ENCODE measurements at regions not wholly inside any gene's neighbourhood (a gene's known extent, or its start where the extent isn't known, plus 50 kb on each side); places are given as distances from the start of the nearest gene placed in this dataset.

DNA sequence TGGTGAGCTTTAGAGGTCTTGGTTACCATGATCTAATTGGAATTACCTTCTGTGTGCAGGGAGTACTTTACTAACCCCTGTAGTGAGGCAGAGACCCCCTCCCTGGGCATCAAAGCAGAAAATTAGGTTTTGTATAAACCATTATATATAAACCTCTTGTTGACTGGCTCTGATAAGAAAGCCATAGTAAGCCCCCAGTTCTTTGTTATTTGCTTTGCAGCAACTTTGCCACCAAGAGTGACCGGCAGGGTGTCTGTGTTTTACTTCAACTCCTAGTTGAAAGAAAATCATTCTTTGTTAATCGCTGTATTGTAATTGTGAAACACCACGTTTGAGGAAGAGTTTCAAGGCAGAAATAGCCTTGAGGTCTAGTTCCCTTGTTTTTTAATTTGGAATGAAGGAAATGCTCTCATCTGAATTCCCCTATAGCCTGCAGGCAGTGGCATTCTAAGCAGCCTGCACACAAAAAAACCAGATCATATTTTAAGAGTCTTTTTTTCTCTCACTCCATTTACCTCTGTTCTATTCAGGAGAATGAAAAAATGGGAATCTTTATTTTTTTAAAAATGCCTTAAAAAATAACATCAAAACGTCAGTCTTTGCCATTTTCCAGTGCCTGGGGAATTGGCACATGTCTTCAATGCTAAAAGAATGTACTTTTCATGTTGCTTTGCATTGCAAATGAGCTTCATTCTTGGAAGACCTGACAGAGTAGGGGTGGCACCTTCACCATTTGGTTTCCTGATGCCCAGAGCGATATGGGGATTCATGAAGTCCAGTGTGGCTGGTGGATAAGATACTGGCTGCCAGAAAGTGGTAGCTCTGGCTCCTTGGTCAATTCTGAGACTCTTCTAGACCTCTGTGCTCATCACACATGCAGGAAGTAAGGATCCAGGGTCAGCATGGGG, 338.1 kb downstream of the SLC4A3 start:
- DNase-seq (ENCODE audit: low spot score in 2 of 2), result no peak
- Mint-ChIP-seq H3K4me3 (no peak overlapping the region), H3K4me1 (no peaks in the 10 kb centered on the region), H3K27me3 (no peaks in the 10 kb centered on the region), H3K9me3 (peaks cover 7% of the 10 kb centered on the region), H3K27ac (ENCODE audit: low read depth) (no peak overlapping the region), H3K36me3 (ENCODE audit: insufficient read depth) (no peaks in the 10 kb centered on the region)
- no peak for ATAC-seq (replicated peaks; ENCODE audit: extremely low read depth, poor library complexity, severe bottlenecking)

DNA sequence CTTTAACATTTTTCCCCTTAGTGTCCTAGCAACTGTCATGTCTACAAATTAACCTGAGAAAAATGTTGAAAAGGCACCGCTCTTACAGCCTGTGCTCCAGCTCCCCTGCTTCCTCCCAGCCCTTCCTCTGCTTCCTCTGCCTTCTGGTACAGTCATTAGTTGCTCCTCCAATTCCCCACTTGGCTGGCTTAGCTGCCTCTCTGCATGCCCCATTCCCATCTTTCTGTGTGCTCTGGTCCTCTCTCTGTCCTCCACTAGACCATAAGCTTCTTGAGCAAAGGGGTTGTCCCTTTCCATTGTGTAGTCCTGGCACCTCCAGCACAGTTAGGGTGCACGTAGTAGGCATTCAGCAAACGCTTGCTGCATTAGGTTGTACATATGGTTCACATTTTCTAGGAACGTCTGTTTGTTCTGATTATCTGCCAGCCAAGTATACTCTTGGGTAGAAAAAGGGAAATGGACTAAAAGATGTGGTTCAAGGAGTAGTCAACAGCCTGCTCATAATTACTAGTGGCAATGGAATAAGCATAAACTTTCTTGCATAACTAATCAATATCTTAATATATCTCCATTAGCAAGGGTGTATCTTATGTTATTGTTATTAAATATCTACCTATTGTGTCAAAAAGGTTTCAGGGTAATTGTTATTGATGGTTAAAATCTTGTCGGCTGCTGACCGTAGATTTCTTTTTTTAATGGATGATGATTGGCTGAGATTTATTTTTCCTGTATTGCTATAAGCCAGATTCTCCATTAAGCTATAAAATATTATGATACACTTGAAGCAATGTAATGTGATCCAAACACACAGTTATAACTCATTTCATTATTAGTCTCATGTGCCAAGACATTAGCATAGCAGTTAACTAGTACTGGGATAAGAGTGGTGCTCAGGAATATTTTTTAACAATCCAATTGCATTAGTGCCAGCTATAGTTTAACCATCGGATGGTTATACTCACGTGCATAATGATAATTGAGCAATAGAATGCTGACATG, 340.1 kb downstream of the SLC4A3 start:
- Mint-ChIP-seq H3K9me3 (peaks cover 5% of the 10 kb centered on the region), H3K27ac (ENCODE audit: low read depth) (no peak overlapping the region), H3K4me3 (no peak overlapping the region), H3K36me3 (ENCODE audit: insufficient read depth) (no peaks in the 10 kb centered on the region), H3K27me3 (no peaks in the 10 kb centered on the region), H3K4me1 (no peaks in the 10 kb centered on the region)
- ATAC-seq (replicated peaks; ENCODE audit: extremely low read depth, poor library complexity, severe bottlenecking) (no peak), DNase-seq (ENCODE audit: low spot score in 2 of 2) (no peak)

DNA sequence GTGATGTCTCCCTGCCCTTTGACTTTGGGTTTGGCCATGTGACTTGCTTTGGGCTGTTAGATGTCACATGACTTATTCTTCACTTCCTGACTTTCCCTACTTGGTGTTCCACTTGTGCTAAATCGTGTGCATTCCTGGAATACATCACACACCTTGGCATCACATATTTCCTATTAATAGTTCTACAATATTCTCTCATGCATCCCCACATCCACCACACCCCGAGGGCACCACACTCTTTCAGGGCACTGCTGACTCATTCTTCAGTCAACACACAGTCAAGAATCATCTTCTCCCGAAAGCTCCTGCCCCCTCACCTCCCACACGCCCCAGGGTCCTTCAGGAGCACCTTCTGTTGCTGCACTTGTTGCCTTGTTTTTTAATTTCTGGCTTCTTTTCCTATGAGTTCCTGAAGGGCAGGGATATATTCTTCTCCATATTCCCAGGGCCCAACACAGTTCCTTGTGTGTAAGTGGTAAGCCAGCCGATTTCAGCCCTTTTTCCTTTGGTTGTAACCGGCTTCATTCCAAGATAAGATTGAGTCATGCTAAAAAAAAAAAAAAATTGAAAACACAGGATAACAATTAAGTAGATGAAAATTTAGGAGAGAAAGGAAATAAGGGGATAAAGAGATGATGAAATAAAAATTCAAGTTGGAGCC, 341.4 kb downstream of the SLC4A3 start:
- peaks cover 5% of the 10 kb centered on the region for H3K9me3 Mint-ChIP-seq
- no peaks in the 10 kb centered on the region for H3K27me3 Mint-ChIP-seq
- ATAC-seq (replicated peaks; ENCODE audit: extremely low read depth, poor library complexity, severe bottlenecking) (no peak), DNase-seq (ENCODE audit: low spot score in 2 of 2) (no peak)
- H3K36me3 Mint-ChIP-seq (ENCODE audit: insufficient read depth), result no peaks in the 10 kb centered on the region
- no peaks in the 10 kb centered on the region for H3K4me1 Mint-ChIP-seq
- no peak overlapping the region for H3K4me3 Mint-ChIP-seq
- no peak overlapping the region for H3K27ac Mint-ChIP-seq (ENCODE audit: low read depth)

DNA sequence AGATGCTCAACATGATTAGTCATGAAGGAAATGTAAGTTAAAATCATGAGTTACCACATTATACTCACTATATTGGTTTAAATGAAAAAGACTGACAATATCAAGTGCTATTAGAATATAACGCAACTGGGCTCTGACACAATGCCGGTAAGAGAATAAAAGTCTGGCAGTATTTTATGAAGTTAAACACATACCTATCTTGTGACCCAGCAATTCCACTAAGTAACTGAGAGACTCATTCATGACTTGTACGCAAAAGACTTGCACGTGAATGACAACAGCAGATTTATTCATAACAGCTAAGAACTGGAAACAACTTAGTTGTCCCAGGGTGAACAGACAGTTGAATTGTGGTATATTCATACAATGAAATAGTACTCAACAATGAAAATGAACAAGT, 342.1 kb downstream of the SLC4A3 start:
- no peaks in the 10 kb centered on the region for H3K4me1 Mint-ChIP-seq
- no peak for ATAC-seq (replicated peaks; ENCODE audit: extremely low read depth, poor library complexity, severe bottlenecking)
- no peaks in the 10 kb centered on the region for H3K36me3 Mint-ChIP-seq (ENCODE audit: insufficient read depth)
- DNase-seq (ENCODE audit: low spot score in 2 of 2), result no peak
- no peak overlapping the region for H3K27ac Mint-ChIP-seq (ENCODE audit: low read depth)
- H3K4me3 Mint-ChIP-seq, result no peak overlapping the region
- no peaks in the 10 kb centered on the region for H3K27me3 Mint-ChIP-seq
- H3K9me3 Mint-ChIP-seq, result peaks cover 5% of the 10 kb centered on the region

DNA sequence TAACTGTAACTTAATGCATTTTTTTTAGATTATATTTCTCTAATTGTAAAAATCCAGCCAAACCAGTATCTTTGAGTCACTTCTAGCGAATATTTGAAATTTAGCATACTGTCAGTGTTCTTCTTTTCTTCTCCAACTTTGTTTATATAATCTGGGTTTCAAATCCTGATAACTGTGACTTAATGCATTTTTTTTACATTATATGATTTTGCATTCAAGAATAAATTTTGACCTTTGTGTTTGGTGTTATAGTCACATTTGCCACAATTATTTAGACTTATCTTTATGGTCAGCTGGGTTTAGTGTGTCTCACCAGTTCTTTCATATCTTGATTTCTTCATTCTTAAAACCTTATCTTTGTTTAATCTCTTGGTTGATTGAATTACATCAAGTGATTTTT, 345.7 kb downstream of the SLC4A3 start:
- no peak for DNase-seq (ENCODE audit: low spot score in 2 of 2)
- H3K4me3 Mint-ChIP-seq, result no peak overlapping the region
- H3K36me3 Mint-ChIP-seq (ENCODE audit: insufficient read depth), result no peaks in the 10 kb centered on the region
- no peak for ATAC-seq (replicated peaks; ENCODE audit: extremely low read depth, poor library complexity, severe bottlenecking)
- no peak overlapping the region for H3K27ac Mint-ChIP-seq (ENCODE audit: low read depth)
- no peaks in the 10 kb centered on the region for H3K27me3 Mint-ChIP-seq
- no peaks in the 10 kb centered on the region for H3K4me1 Mint-ChIP-seq
- H3K9me3 Mint-ChIP-seq, result peaks cover 5% of the 10 kb centered on the region

DNA sequence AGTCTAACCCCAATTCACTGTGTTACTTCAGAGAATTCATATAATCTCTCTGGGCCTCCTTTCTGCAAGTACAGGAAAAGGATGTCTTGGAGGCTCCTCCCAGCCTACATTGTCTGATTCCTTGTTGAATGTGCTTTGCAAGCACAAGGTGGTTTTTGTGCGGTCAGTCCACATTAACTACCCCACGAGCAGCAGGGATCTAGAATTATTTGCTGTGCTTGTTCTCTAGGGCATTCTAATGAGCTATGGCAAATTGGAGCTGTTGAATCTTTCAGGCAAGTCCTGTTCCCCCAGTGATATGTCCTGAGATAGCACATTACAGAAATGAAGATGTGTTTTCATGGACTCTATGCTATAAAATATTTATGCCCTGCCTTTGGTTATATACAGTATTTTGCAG, 349.4 kb downstream of the SLC4A3 start:
- DNase-seq (ENCODE audit: low spot score in 2 of 2), result no peak
- Mint-ChIP-seq H3K4me3 (no peak overlapping the region), H3K4me1 (no peaks in the 10 kb centered on the region), H3K9me3 (no peaks in the 10 kb centered on the region), H3K36me3 (ENCODE audit: insufficient read depth) (no peaks in the 10 kb centered on the region), H3K27ac (ENCODE audit: low read depth) (no peak overlapping the region), H3K27me3 (no peaks in the 10 kb centered on the region)
- no peak for ATAC-seq (replicated peaks; ENCODE audit: extremely low read depth, poor library complexity, severe bottlenecking)

DNA sequence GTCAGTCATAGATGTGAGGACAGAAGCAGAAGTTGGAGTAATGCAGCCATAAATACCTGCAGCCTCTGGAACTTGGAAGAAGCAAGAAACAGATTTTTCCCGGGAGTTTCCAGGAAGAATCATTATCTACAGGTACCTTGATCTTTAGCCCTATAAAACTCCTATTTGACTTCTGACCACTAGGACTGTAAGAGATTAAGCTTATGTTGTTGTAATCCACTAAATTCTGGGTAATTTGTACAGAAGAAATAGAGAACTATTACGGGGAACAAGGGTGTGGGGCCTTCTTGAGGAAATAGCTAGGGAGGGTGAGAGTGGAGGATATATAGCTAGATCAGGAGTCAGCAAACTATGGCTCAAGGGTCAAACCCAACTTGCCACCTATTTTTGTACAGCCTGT, 353.2 kb downstream of the SLC4A3 start:
- H3K27me3 Mint-ChIP-seq, result no peaks in the 10 kb centered on the region
- ATAC-seq (replicated peaks; ENCODE audit: extremely low read depth, poor library complexity, severe bottlenecking) (no peak), DNase-seq (ENCODE audit: low spot score in 2 of 2) (no peak)
- H3K4me3 Mint-ChIP-seq, result no peak overlapping the region
- H3K9me3 Mint-ChIP-seq, result no peaks in the 10 kb centered on the region
- no peaks in the 10 kb centered on the region for H3K36me3 Mint-ChIP-seq (ENCODE audit: insufficient read depth)
- H3K4me1 Mint-ChIP-seq, result no peaks in the 10 kb centered on the region
- no peak overlapping the region for H3K27ac Mint-ChIP-seq (ENCODE audit: low read depth)

DNA sequence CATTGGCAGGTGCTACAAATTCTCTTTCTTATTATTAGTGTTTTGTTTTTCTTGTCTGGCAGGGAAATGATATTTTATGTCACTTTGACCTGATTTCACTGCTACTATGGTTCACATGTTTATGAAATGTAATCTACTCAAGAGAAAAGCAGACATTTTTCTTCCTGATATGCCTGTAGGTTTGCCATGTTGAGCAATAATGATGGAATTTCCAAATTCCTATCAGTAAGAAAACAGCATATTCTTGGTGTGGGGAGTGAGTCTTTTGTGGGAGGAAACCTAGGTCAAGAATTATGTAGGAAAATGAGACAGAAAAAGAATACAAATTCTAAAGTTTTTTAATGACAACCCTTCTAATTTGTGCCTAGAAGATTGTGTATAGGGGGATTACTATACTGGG, 356.4 kb downstream of the SLC4A3 start:
- peaks cover 7% of the 10 kb centered on the region for H3K27me3 Mint-ChIP-seq

DNA sequence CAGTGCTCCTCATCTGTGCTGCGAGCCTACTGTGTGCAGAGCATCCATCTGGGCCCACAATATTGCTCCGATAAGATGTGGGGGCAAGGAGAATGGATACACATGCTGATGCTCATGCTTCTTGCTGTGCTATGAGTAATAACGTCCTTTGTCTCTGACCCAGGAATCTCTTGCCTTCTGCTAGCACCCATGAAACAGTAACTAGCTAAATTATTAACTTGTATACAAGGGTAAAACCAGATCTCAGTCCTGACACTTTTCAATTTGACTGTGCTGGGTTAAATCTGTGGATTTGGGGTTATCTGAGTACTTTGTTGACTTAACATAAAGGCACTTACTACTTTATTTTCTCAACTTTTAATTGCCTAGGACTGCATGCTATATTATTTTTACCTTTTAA, 357.6 kb downstream of the SLC4A3 start:
- DNase-seq (ENCODE audit: low spot score in 2 of 2) (no peak), ATAC-seq (replicated peaks; ENCODE audit: extremely low read depth, poor library complexity, severe bottlenecking) (no peak)
- Mint-ChIP-seq H3K9me3 (no peaks in the 10 kb centered on the region), H3K4me1 (no peaks in the 10 kb centered on the region), H3K27ac (ENCODE audit: low read depth) (no peak overlapping the region), H3K4me3 (no peak overlapping the region), H3K27me3 (peaks cover 7% of the 10 kb centered on the region), H3K36me3 (ENCODE audit: insufficient read depth) (no peaks in the 10 kb centered on the region)

More for the DNA sequence above, 356.4 kb downstream of the SLC4A3 start:
- Mint-ChIP-seq H3K4me1 (no peaks in the 10 kb centered on the region), H3K4me3 (no peak overlapping the region), H3K27ac (ENCODE audit: low read depth) (no peak overlapping the region), H3K9me3 (no peaks in the 10 kb centered on the region), H3K36me3 (ENCODE audit: insufficient read depth) (no peaks in the 10 kb centered on the region)
- ATAC-seq (replicated peaks; ENCODE audit: extremely low read depth, poor library complexity, severe bottlenecking) (no peak), DNase-seq (ENCODE audit: low spot score in 2 of 2) (no peak)

DNA sequence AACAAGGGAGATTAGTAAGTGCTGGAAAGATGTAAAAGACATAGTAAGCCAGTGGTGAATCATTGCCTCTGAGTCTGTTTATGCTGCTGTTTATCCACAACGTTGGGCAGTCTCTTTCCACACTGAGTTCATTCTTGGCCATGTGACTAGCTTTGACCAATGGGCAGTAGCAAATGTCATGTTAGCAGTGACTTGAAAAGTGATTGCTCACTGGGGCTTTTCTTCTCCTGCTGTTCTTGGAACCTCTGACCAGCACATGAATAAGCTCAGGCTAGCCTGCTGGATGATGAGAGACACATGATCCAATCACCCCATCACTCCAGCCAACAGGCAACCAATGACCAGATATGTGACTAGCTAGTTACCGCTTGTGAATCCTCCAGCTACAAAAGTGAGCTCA, 360.4 kb downstream of the SLC4A3 start:
- DNase-seq (ENCODE audit: low spot score in 2 of 2), result no peak
- ATAC-seq (replicated peaks; ENCODE audit: extremely low read depth, poor library complexity, severe bottlenecking), result no peak
- peaks cover 9% of the 10 kb centered on the region for H3K9me3 Mint-ChIP-seq
- H3K36me3 Mint-ChIP-seq (ENCODE audit: insufficient read depth), result no peaks in the 10 kb centered on the region
- H3K27ac Mint-ChIP-seq (ENCODE audit: low read depth), result no peak overlapping the region
- no peaks in the 10 kb centered on the region for H3K4me1 Mint-ChIP-seq
- peaks cover 18% of the 10 kb centered on the region for H3K27me3 Mint-ChIP-seq
- no peak overlapping the region for H3K4me3 Mint-ChIP-seq

DNA sequence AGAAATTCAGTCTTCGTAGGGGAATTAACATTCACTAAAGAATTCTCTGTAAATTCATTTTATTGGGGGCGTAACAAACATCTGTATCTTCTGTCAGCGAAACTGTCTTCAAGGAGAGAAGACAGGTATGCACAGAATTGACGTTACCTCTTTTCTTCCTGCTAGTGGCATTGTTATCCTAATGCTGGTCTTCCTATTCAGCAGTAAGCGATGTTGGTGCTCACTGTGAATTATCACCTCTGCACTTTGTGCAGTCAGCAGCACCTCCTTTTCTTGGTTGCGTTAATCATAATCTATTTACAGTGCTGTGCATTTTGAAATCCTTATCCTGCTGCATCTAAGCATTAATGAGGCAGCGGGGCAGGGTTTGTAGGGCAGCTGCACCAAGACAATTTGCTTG, 362.3 kb downstream of the SLC4A3 start:
- no peak for ATAC-seq (replicated peaks; ENCODE audit: extremely low read depth, poor library complexity, severe bottlenecking)
- Mint-ChIP-seq H3K4me1 (no peaks in the 10 kb centered on the region), H3K36me3 (ENCODE audit: insufficient read depth) (no peaks in the 10 kb centered on the region), H3K27me3 (peaks cover 18% of the 10 kb centered on the region), H3K9me3 (peaks cover 9% of the 10 kb centered on the region), H3K27ac (ENCODE audit: low read depth) (no peak overlapping the region), H3K4me3 (no peak overlapping the region)
- DNase-seq (ENCODE audit: low spot score in 2 of 2), result no peak

DNA sequence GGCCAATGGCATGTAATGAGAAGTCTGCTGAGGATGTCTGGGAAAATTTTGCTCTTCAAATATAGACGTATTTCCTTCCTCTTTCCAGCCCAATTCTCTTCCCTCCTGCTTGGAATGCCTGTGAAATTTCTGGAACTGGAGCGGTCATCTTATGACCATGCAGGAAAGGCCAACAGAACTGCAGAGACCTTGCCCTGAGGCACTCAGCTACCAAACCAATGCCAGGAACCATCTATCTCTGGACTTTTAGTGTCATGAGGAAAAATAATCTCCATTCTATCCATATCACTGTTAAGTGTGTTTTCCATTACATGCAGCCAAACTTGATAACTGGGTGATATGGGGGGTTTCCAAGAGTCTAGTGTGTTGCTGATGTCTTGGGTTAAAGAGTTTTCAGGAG, 363.7 kb downstream of the SLC4A3 start:
- Mint-ChIP-seq H3K4me3 (no peak overlapping the region), H3K4me1 (no peaks in the 10 kb centered on the region), H3K27ac (ENCODE audit: low read depth) (no peak overlapping the region), H3K36me3 (ENCODE audit: insufficient read depth) (no peaks in the 10 kb centered on the region), H3K27me3 (peaks cover 17% of the 10 kb centered on the region), H3K9me3 (peaks cover 9% of the 10 kb centered on the region)
- ATAC-seq (replicated peaks; ENCODE audit: extremely low read depth, poor library complexity, severe bottlenecking) (no peak), DNase-seq (ENCODE audit: low spot score in 2 of 2) (no peak)

Data from central memory CD8-positive, alpha-beta T cell (primary cell).